K562 (cell line): ENCODE measurements at regions not wholly inside any gene's neighbourhood (a gene's known extent, or its start where the extent isn't known, plus 50 kb on each side); places are given as distances from the start of the nearest gene placed in this dataset.

Experiments used
- ATAC-seq: fragments of 200-7000 bp; cut with Tn5 transposase; 3 replicates; pipeline ENCODE4 v1.9.1; 2020; ENCODE audit warnings: moderate library complexity
- BruUV-seq: library from RNA; stranded (reverse); fragments of 400-500 nt; replicated peaks from 2 replicates; lab custom pipeline; 2021; lab: Mats Ljungman, UMichigan
- CTCF ChIA-PET: fragments of 300-600 bp; formaldehyde crosslinking; extraction: SDS; loops from one replicate; lab custom pipeline; 2021; ENCODE audit warnings: low intra/inter-chr PET ratio; lab: Yijun Ruan, JAX
- POLR2A ChIA-PET: fragments of 300-600, 350-650 bp; sonication (Branson Sonifier 250); formaldehyde crosslinking; extraction: SDS; loops from one replicate; lab custom pipeline; 2021; ENCODE audit warnings: antibody characterized with exemption, inconsistent platforms; lab: Yijun Ruan, JAX
- DNase-seq, 4 experiments: peaks; one replicate each; pipeline versions ENCODE4 v3.0.0 to v3.0.0-alpha.2; 2011 to 2018; ENCODE audit warnings: low spot score in 3 of 4, mixed read lengths in 3 of 4; ENCODE audit errors: extremely low read depth in 1 of 4
- FAIRE-seq: peaks from 2 replicates; lab custom pipeline; 2011; peaks lifted over from hg19 to GRCh38; lab: Jason Lieb, UNC
- H2AFZ ChIP-seq: 2 replicates; pipeline ENCODE4 v1.6.0; 2011; ENCODE audit warnings: low read depth, low read length, control low read depth, inconsistent platforms
- H3K27ac ChIP-seq: fragments of 200-600 bp; 3 replicates; pipeline ENCODE4 v1.8.0; 2011; ENCODE audit warnings: low read depth, mild to moderate bottlenecking, control low read depth, inconsistent platforms, low read length, moderate library complexity, mixed read lengths; ENCODE audit errors: extremely low read depth
- H3K27me3 ChIP-seq, 2 experiments: fragments of 300-600 bp in 1 of 2; 2 replicates in 1 of 2; 3 replicates in 1 of 2; pipeline versions ENCODE4 v1.6.0 to v1.8.0; 2011; ENCODE audit warnings: inconsistent platforms in 2 of 2, low read length in 2 of 2, mild to moderate bottlenecking in 1 of 2, mixed read lengths in 1 of 2, moderate library complexity in 1 of 2; ENCODE audit not compliant: control insufficient read depth in 2 of 2, insufficient read depth in 2 of 2
- H3K36me3 ChIP-seq: fragments of 300-600 bp; 3 replicates; pipeline ENCODE4 v1.8.0; 2011; ENCODE audit warnings: mild to moderate bottlenecking, low read length, inconsistent platforms; ENCODE audit not compliant: control insufficient read depth, insufficient read depth
- H3K4me1 ChIP-seq, 2 experiments: fragments of 200-600 bp in 1 of 2; replicated peaks in 1 of 2; 2 replicates in 1 of 2; 3 replicates in 1 of 2; pipeline versions ENCODE4 v1.5.1 to v1.8.0; 2011; ENCODE audit warnings: inconsistent platforms in 2 of 2, low read length in 2 of 2, mild to moderate bottlenecking in 1 of 2, mixed read lengths in 1 of 2, moderate library complexity in 1 of 2; ENCODE audit not compliant: control insufficient read depth in 2 of 2, insufficient read depth in 2 of 2
- H3K4me2 ChIP-seq: 2 replicates; pipeline ENCODE4 v1.6.1; 2011; ENCODE audit warnings: low read length, control low read depth, inconsistent platforms, mixed read lengths; ENCODE audit not compliant: insufficient read depth
- H3K4me3 ChIP-seq: fragments of 200-600 bp; sonication (generic), shearing (Covaris generic); 2 replicates; pipeline ENCODE4 v1.5.1; 2016; ENCODE audit warnings: control low read depth, inconsistent platforms
- H3K79me2 ChIP-seq: fragments of 200-600 bp; 3 replicates; pipeline ENCODE4 v1.8.0; 2011; ENCODE audit warnings: low read length, inconsistent platforms; ENCODE audit not compliant: control insufficient read depth, insufficient read depth
- H3K9ac ChIP-seq, 2 experiments: 2 replicates each; pipeline versions ENCODE4 v1.6.0 to v1.6.1; 2011; ENCODE audit warnings: low read depth in 2 of 2, low read length in 2 of 2, control low read depth in 1 of 2, inconsistent platforms in 1 of 2, mild to moderate bottlenecking in 1 of 2, mixed read lengths in 1 of 2; ENCODE audit not compliant: insufficient read depth in 1 of 2
- H3K9me1 ChIP-seq: one replicate; pipeline ENCODE4 v1.6.0; 2011; ENCODE audit warnings: inconsistent platforms, mild to moderate bottlenecking, low read length, moderate library complexity; ENCODE audit not compliant: control insufficient read depth, insufficient read depth
- H3K9me3 ChIP-seq: replicated peaks from 2 replicates; pipeline ENCODE4 v1.5.1; 2011; ENCODE audit warnings: low read depth, low read length, inconsistent platforms; ENCODE audit not compliant: control insufficient read depth, insufficient read depth
- H4K20me1 ChIP-seq: replicated peaks from 2 replicates; pipeline ENCODE4 v1.6.1; 2011; ENCODE audit warnings: low read length, inconsistent platforms, mixed read lengths; ENCODE audit not compliant: control insufficient read depth, insufficient read depth
- BHLHE40 ChIP-seq: IDR thresholded peaks from 2 replicates; pipeline ENCODE4 v1.6.1; 2011; ENCODE audit warnings: low read length, improper control_type of control experiment
- CBFA2T3 ChIP-seq: fragments of 450-650 bp; IDR thresholded peaks from 2 replicates; pipeline ENCODE4 v1.6.1; 2017
- GATAD2B ChIP-seq: fragments of 450-650 bp; IDR thresholded peaks from 2 replicates; pipeline ENCODE4 v1.6.1; 2017; ENCODE audit warnings: mild to moderate bottlenecking, borderline replicate concordance
- KLF13 ChIP-seq: fragments of 450-650 bp; IDR thresholded peaks from 2 replicates; pipeline ENCODE4 v1.6.1; 2016; ENCODE audit warnings: missing genetic modification characterization, low read depth, mild to moderate bottlenecking, missing compliant biosample characterization, moderate library complexity, borderline replicate concordance
- POLR2AphosphoS2 ChIP-seq: IDR thresholded peaks from 2 replicates; pipeline ENCODE4 v1.6.1; 2012; ENCODE audit warnings: low read length, improper control_type of control experiment
- POLR2B ChIP-seq: fragments of 450-650 bp; IDR thresholded peaks from 2 replicates; pipeline ENCODE4 v1.6.1; 2018; ENCODE audit warnings: low read depth; ENCODE audit not compliant: partially characterized antibody
- WHSC1 ChIP-seq: IDR thresholded peaks from one replicate; pipeline ENCODE4 v1.6.1; 2012; ENCODE audit warnings: low read length, control low read depth, inconsistent platforms
- ZNF134 ChIP-seq: fragments of 250-450 bp; sonication (Bioruptor Pico); conservative IDR thresholded peaks from 2 replicates; pipeline ENCODE4 v1.4.0; 2020
- ZNF384 ChIP-seq: IDR thresholded peaks from 2 replicates; pipeline ENCODE4 v1.6.1; 2012; ENCODE audit warnings: low read depth, low read length, improper control_type of control experiment
- ZNF785 ChIP-seq: fragments of 250-450 bp; sonication (Bioruptor Pico); IDR thresholded peaks from 2 replicates; pipeline ENCODE4 v1.4.0; 2020; ENCODE audit warnings: mild to moderate bottlenecking
- WGBS: fragments of 100-300 bp; shearing (Covaris generic); methylation state at CpG from one replicate; pipeline ENCODE4 v1.1.6; 2016; ENCODE audit warnings: low coverage, mixed read lengths; ENCODE audit not compliant: insufficient coverage; ENCODE audit errors: missing lambda C conversion rate; 5-methylcytosine and 5-hydroxymethylcytosine counted together
- in situ Hi-C: fragments of 300-500 bp; cut with MboI; formaldehyde crosslinking; loops from 4 replicates; pipeline ENCODE4 v1.15.0; 2018; ENCODE audit warnings: inconsistent platforms, mixed read lengths
- intact Hi-C: fragments of 100-400 bp; cut with micrococcal nuclease; formaldehyde crosslinking; loops from 2 replicates; pipeline ENCODE4 v1.14.2; 2022
- TF ChIP-seq, protein P1 (sequence below): sonication (generic); formaldehyde crosslinking; IDR thresholded peaks from 2 replicates; pipeline ENCODE4 v1.8.1; 2023; ENCODE audit warnings: missing genetic modification reagents, mild to moderate bottlenecking, borderline replicate concordance
- TF ChIP-seq, protein P2 (sequence below): fragments of 450-650 bp; formaldehyde crosslinking; IDR thresholded peaks from 2 replicates; pipeline ENCODE4 v1.4.0; 2022; ENCODE audit warnings: missing genetic modification characterization

DNA sequence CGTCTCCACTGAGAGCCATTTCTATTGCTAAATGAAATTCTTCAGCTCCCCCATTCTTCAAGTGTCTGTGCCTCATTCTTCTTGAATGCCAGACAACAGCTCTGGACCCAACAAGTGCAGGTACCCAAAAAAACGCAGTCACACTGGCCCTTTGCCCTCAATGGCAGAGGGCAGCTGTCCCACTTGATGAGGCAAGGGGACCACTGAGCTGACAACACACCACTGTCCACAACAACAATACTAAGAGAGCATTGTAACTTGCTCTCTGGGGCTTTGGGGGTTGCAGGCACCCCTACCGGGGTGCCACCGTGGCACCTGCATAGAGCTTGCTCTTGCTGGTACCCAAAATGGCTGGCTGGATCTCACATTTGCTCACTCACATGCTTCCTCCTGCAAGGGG, 827.0 kb upstream of the DDX18 start:
- no peak overlapping the region for H2AFZ ChIP-seq
- no peaks in the 10 kb centered on the region for H4K20me1 ChIP-seq
- H3K9ac ChIP-seq, result no peak overlapping the region
- ChIA-PET CTCF (no interaction called here), POLR2A (no interaction called here)
- H3K4me1 ChIP-seq, result no peaks in the 10 kb centered on the region
- no peak overlapping the region for H3K4me3 ChIP-seq
- TF ChIP-seq, protein P1, sequence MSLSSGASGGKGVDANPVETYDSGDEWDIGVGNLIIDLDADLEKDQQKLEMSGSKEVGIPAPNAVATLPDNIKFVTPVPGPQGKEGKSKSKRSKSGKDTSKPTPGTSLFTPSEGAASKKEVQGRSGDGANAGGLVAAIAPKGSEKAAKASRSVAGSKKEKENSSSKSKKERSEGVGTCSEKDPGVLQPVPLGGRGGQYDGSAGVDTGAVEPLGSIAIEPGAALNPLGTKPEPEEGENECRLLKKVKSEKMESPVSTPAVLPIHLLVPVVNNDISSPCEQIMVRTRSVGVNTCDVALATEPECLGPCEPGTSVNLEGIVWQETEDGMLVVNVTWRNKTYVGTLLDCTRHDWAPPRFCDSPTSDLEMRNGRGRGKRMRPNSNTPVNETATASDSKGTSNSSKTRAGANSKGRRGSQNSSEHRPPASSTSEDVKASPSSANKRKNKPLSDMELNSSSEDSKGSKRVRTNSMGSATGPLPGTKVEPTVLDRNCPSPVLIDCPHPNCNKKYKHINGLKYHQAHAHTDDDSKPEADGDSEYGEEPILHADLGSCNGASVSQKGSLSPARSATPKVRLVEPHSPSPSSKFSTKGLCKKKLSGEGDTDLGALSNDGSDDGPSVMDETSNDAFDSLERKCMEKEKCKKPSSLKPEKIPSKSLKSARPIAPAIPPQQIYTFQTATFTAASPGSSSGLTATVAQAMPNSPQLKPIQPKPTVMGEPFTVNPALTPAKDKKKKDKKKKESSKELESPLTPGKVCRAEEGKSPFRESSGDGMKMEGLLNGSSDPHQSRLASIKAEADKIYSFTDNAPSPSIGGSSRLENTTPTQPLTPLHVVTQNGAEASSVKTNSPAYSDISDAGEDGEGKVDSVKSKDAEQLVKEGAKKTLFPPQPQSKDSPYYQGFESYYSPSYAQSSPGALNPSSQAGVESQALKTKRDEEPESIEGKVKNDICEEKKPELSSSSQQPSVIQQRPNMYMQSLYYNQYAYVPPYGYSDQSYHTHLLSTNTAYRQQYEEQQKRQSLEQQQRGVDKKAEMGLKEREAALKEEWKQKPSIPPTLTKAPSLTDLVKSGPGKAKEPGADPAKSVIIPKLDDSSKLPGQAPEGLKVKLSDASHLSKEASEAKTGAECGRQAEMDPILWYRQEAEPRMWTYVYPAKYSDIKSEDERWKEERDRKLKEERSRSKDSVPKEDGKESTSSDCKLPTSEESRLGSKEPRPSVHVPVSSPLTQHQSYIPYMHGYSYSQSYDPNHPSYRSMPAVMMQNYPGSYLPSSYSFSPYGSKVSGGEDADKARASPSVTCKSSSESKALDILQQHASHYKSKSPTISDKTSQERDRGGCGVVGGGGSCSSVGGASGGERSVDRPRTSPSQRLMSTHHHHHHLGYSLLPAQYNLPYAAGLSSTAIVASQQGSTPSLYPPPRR (CRISPR knock-in tag), result no peak
- TF ChIP-seq KLF13 (tag) (no peak), POLR2AphosphoS2 (no peak), ZNF785 (CRISPR knock-in tag) (no peak), POLR2B (no peak), BHLHE40 (no peak), ZNF134 (CRISPR knock-in tag) (no peak), ZNF384 (no peak), WHSC1 (no peak), GATAD2B (no peak), CBFA2T3 (no peak)
- TF ChIP-seq, protein P2, sequence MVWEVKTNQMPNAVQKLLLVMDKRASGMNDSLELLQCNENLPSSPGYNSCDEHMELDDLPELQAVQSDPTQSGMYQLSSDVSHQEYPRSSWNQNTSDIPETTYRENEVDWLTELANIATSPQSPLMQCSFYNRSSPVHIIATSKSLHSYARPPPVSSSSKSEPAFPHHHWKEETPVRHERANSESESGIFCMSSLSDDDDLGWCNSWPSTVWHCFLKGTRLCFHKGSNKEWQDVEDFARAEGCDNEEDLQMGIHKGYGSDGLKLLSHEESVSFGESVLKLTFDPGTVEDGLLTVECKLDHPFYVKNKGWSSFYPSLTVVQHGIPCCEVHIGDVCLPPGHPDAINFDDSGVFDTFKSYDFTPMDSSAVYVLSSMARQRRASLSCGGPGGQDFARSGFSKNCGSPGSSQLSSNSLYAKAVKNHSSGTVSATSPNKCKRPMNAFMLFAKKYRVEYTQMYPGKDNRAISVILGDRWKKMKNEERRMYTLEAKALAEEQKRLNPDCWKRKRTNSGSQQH (CRISPR knock-in tag), result no peak
- no peak for ATAC-seq
- FAIRE-seq, result no peak
- intact Hi-C loops, result no loop called here
- no peaks in the 10 kb centered on the region for H3K9me3 ChIP-seq
- no TSS peak for BruUV-seq
- no peak for DNase-seq
- no peaks in the 10 kb centered on the region for H3K9me1 ChIP-seq
- no peak overlapping the region for H3K4me2 ChIP-seq
- 4% methylated on average over 3 of the region's 4 CpGs for WGBS
- H3K27ac ChIP-seq, result no peak overlapping the region
- H3K27me3 ChIP-seq, result no peaks in the 10 kb centered on the region
- in situ Hi-C loops, result no loop called here
- H3K79me2 ChIP-seq, result no peaks in the 10 kb centered on the region
- H3K36me3 ChIP-seq, result no peaks in the 10 kb centered on the region
